ENCODE measurements at regions not wholly inside any gene's neighbourhood (a gene's known extent, or its start where the extent isn't known, plus 50 kb on each side); places are given as distances from the start of the nearest gene placed in this dataset.

DNA sequence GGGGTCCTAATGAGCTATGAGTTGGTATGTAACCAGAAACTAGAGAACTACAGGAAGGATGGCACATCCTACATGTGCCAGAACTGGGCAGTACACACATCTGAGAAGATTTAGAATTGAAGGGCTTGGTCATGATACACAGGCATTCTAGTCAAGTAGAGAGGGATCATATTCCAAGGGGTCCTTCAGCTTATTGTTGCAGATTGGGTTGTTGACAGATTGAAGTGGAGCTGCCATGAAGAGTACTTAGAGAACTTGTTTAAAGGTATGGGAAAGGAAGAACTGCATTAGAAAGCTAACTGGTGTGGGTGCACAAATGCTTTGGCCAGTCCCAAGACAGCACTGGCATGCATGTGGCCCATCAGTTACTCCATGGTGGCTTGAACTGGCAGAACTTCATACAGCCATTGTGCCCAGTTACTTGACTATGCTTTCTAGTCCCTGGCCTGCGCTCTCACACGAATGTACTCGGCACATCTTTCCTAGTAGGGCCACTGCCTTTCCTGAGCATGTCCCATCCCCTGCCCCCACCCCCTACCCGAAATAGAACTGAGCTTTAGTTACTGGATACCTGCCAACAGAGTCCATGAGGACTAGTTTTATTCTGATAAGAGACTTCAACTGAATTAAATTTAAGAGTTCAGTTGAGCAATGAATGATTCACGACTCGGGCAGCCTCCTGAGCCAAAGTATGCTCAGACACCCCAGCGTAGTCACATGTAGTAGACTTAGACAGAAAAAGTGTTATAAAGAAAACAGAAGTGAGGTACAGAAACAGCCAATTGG, 64.0 kb downstream of the CCNG2 start:
- TF ChIP-seq POLR2A (IDR thresholded peaks at IDR 0.05) = no peak
- TF ChIP-seq, protein P1, sequence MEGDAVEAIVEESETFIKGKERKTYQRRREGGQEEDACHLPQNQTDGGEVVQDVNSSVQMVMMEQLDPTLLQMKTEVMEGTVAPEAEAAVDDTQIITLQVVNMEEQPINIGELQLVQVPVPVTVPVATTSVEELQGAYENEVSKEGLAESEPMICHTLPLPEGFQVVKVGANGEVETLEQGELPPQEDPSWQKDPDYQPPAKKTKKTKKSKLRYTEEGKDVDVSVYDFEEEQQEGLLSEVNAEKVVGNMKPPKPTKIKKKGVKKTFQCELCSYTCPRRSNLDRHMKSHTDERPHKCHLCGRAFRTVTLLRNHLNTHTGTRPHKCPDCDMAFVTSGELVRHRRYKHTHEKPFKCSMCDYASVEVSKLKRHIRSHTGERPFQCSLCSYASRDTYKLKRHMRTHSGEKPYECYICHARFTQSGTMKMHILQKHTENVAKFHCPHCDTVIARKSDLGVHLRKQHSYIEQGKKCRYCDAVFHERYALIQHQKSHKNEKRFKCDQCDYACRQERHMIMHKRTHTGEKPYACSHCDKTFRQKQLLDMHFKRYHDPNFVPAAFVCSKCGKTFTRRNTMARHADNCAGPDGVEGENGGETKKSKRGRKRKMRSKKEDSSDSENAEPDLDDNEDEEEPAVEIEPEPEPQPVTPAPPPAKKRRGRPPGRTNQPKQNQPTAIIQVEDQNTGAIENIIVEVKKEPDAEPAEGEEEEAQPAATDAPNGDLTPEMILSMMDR (IDR thresholded peaks at IDR 0.05) = no peak

Data from esophagus squamous epithelium (tissue), 4 donors.